ENCODE measurements at regions not wholly inside any gene's neighbourhood (a gene's known extent, or its start where the extent isn't known, plus 50 kb on each side); places are given as distances from the start of the nearest gene placed in this dataset.

DNA sequence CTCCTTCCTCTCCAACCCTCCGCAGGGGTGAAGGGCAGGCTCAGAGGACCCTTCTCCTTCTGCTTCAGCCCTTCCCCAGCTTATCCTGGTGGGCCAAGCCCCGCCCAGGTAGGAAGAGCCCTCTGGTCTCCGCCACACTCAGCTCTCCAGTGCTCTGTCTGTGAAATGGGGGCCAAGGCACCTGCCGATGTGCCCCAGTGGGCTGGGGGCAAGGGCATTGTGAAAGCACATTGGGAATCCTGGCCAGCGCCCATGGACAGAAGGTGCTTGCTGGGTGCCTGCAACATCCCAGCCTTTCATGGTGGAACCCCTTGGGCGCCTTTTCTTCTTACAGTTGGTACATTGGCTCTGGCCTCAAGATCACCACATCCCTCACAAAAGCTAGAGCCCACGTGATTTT, 150.8 kb downstream of the INHBB start:
- no peak overlapping the region for H3K4me2 ChIP-seq (ENCODE audit: control insufficient read depth, insufficient read depth)
- 31% methylated on average over 7 of the region's 7 CpGs for WGBS (ENCODE audit: insufficient coverage, insufficient replicate concordance, low lambda C conversion rate, missing lambda C conversion rate)
- intact Hi-C loops (cut with micrococcal nuclease; ENCODE audit: unreplicated experiment) (no loop called here), in situ Hi-C loops (cut with MboI) (no loop called here)
- ATAC-seq: no peak
- ChIA-PET RAD21 (ENCODE audit: unreplicated experiment) (no interaction called here), POLR2A (no interaction called here), CTCF (no interaction called here), SMC1A (ENCODE audit: uncharacterized antibody, unreplicated experiment) (no interaction called here)
- no TSS peak for BruUV-seq (replicated peaks)
- no peak overlapping the region for H2AFZ ChIP-seq (ENCODE audit: control insufficient read depth, low read depth, low read length)
- no peaks in the 10 kb centered on the region for H3K4me1 ChIP-seq (ENCODE audit: control insufficient read depth, insufficient read depth, low read length)
- no peak overlapping the region for H3K4me3 ChIP-seq
- no peak for DNase-seq (ENCODE audit: low read depth, low spot score)
- H3K79me2 ChIP-seq (ENCODE audit: control insufficient read depth, insufficient read depth, low read length): no peaks in the 10 kb centered on the region
- no peak overlapping the region for H3K27ac ChIP-seq (ENCODE audit: control insufficient read depth, insufficient read depth)
- no peaks in the 10 kb centered on the region for H4K20me1 ChIP-seq (ENCODE audit: control insufficient read depth, insufficient read depth)
- no peaks in the 10 kb centered on the region for H3K9me3 ChIP-seq (replicated peaks; ENCODE audit: control insufficient read depth, insufficient read depth, low read length)
- H3K27me3 ChIP-seq (replicated peaks in 1 of 2; ENCODE audit: control insufficient read depth in 2 of 2, insufficient read depth in 2 of 2, low read length in 1 of 2): peaks cover 0 to 9% of the 10 kb centered on the region in 2 experiments; a peak in 2 of 4 replicates
- H3K9ac ChIP-seq (ENCODE audit: control insufficient read depth, insufficient read depth, low read length): no peak overlapping the region
- no peak for FAIRE-seq
- TF ChIP-seq TCF7 (IDR thresholded peaks at IDR 0.05; ENCODE audit: borderline replicate concordance) (no peak), PML (IDR thresholded peaks at IDR 0.05; ENCODE audit: low read length) (no peak), TBL1XR1 (IDR thresholded peaks at IDR 0.05; ENCODE audit: low read depth, low read length) (no peak), RB1 (IDR thresholded peaks at IDR 0.05; ENCODE audit: borderline replicate concordance) (no peak), JUNB (IDR thresholded peaks at IDR 0.05) (no peak), YY1 (IDR thresholded peaks at IDR 0.05; ENCODE audit: low read depth, low read length) (no peak), MTA2 (IDR thresholded peaks at IDR 0.05; ENCODE audit: low read depth) (no peak)
- TF ChIP-seq, protein P1, sequence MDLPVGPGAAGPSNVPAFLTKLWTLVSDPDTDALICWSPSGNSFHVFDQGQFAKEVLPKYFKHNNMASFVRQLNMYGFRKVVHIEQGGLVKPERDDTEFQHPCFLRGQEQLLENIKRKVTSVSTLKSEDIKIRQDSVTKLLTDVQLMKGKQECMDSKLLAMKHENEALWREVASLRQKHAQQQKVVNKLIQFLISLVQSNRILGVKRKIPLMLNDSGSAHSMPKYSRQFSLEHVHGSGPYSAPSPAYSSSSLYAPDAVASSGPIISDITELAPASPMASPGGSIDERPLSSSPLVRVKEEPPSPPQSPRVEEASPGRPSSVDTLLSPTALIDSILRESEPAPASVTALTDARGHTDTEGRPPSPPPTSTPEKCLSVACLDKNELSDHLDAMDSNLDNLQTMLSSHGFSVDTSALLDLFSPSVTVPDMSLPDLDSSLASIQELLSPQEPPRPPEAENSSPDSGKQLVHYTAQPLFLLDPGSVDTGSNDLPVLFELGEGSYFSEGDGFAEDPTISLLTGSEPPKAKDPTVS (IDR thresholded peaks at IDR 0.05; ENCODE audit: low read depth, low read length): no peak
- TF ChIP-seq, protein P2, sequence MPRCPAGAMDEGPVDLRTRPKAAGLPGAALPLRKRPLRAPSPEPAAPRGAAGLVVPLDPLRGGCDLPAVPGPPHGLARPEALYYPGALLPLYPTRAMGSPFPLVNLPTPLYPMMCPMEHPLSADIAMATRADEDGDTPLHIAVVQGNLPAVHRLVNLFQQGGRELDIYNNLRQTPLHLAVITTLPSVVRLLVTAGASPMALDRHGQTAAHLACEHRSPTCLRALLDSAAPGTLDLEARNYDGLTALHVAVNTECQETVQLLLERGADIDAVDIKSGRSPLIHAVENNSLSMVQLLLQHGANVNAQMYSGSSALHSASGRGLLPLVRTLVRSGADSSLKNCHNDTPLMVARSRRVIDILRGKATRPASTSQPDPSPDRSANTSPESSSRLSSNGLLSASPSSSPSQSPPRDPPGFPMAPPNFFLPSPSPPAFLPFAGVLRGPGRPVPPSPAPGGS (IDR thresholded peaks at IDR 0.05; ENCODE audit: borderline replicate concordance, insufficient read depth, low read depth, low read length, poor library complexity, severe bottlenecking): no peak
- H3K36me3 ChIP-seq (ENCODE audit: control insufficient read depth in 2 of 2, insufficient read depth in 2 of 2, low read length in 1 of 2): no peaks in the 10 kb centered on the region

Data from GM12878 (cell line).